ENCODE measurements at regions not wholly inside any gene's neighbourhood (a gene's known extent, or its start where the extent isn't known, plus 50 kb on each side); places are given as distances from the start of the nearest gene placed in this dataset.
A peak's percentile ranks its signal among the peaks of the same experiment; 100 is the strongest.

DNA sequence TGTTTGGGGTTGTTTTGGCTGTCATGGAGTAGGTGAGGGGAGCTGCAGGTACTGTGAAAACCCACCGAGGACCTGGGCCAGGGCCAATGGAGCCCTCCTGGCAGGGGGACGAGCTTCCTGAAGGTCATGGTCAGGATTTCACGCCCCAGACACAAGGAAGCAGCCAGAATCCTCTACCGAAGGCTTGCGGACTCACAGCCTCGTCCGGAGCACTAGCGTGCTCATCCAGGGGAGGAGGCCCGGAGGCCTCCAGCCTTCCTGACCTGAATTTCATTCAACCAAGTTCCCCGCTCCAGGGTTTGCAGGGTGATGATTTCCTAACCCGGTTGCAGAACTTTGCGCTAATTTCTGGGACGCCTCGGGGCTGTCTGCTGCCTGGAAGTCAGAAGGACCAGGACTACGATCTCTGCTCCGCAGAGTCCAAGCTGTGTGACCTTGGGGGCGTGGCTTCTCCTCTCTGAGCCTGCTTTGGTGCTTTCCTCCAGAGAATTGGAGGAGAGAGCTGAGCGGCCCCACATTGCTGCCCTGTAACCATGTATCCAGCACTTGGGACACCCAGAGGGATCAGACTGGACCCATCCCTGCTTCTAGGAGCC lies 56.2 kb upstream of the ADRA2C start:
- Histone ChIP-seq H3K4me3 (ENCODE audit: low read depth in 2 of 2, low read length in 1 of 2) (no peak overlapping the region), H3K36me3 (replicated peaks in 1 of 2; ENCODE audit: control insufficient read depth in 1 of 2, insufficient read depth in 2 of 2, low read length in 1 of 2) (no peaks in the 10 kb centered on the region), H3F3A (replicated peaks; ENCODE audit: insufficient read depth) (no peaks in the 10 kb centered on the region), H3K9me3 (no peaks in the 10 kb centered on the region), H3K79me2 (ENCODE audit: insufficient read depth) (no peaks in the 10 kb centered on the region), H4K20me1 (ENCODE audit: insufficient read depth) (no peaks in the 10 kb centered on the region), H2AFZ (ENCODE audit: low read depth) (no peak overlapping the region), H3K9me2 (no peaks in the 10 kb centered on the region), H3K9ac (no peak overlapping the region), H3K27me3 (ENCODE audit: insufficient read depth) (no peaks in the 10 kb centered on the region), H3K27ac (ENCODE audit: low read depth in 2 of 2, low read length in 1 of 2) (peak overlapping the region in 1 of 2 experiments; percentile 99; a peak in 1 of 4 replicates), H3K4me1 (ENCODE audit: control insufficient read depth in 1 of 2, insufficient read depth in 2 of 2, low read depth in 1 of 2, low read length in 1 of 2) (peaks cover 0 to 63% of the 10 kb centered on the region in 2 experiments; a peak in 1 of 4 replicates), H3K4me2 (no peak overlapping the region)
- no peak for DNase-seq
- TF ChIP-seq NFIC (IDR thresholded peaks at IDR 0.05; ENCODE audit: borderline replicate concordance) (no peak), MEF2A (IDR thresholded peaks at IDR 0.05; ENCODE audit: borderline replicate concordance, low read depth) (no peak), MXI1 (IDR thresholded peaks at IDR 0.05; ENCODE audit: low read depth, low read length) (no peak), TAF1 (IDR thresholded peaks at IDR 0.05; ENCODE audit: borderline replicate concordance, low read depth, low read length) (no peak), YY1 (IDR thresholded peaks at IDR 0.05; ENCODE audit: low read depth) (no peak), ELF1 (IDR thresholded peaks at IDR 0.05) (no peak), FOXM1 (IDR thresholded peaks at IDR 0.05; ENCODE audit: low read depth) (no peak), EZH2phosphoT487 (IDR thresholded peaks at IDR 0.05; ENCODE audit: borderline replicate concordance, low read depth) (no peak), EP300 (IDR thresholded peaks at IDR 0.05; ENCODE audit: borderline replicate concordance in 1 of 2, low read depth in 1 of 2, low read length in 1 of 2) (no peak), GATA2 (CRISPR knock-in tag; IDR thresholded peaks at IDR 0.05) (no peak), TCF12 (IDR thresholded peaks at IDR 0.05) (no peak), RCOR1 (IDR thresholded peaks at IDR 0.05; ENCODE audit: low read length) (no peak), RAD21 (IDR thresholded peaks at IDR 0.05; ENCODE audit: low read length) (no peak), RXRA (IDR thresholded peaks at IDR 0.05; ENCODE audit: borderline replicate concordance, low read depth) (no peak)
- TF ChIP-seq, protein P1, sequence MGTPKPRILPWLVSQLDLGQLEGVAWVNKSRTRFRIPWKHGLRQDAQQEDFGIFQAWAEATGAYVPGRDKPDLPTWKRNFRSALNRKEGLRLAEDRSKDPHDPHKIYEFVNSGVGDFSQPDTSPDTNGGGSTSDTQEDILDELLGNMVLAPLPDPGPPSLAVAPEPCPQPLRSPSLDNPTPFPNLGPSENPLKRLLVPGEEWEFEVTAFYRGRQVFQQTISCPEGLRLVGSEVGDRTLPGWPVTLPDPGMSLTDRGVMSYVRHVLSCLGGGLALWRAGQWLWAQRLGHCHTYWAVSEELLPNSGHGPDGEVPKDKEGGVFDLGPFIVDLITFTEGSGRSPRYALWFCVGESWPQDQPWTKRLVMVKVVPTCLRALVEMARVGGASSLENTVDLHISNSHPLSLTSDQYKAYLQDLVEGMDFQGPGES (IDR thresholded peaks at IDR 0.05; ENCODE audit: low read depth, low read length): no peak
- TF ChIP-seq, protein P2, sequence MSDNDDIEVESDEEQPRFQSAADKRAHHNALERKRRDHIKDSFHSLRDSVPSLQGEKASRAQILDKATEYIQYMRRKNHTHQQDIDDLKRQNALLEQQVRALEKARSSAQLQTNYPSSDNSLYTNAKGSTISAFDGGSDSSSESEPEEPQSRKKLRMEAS (IDR thresholded peaks at IDR 0.05; ENCODE audit: low read depth): no peak
- TF ChIP-seq, protein P3, sequence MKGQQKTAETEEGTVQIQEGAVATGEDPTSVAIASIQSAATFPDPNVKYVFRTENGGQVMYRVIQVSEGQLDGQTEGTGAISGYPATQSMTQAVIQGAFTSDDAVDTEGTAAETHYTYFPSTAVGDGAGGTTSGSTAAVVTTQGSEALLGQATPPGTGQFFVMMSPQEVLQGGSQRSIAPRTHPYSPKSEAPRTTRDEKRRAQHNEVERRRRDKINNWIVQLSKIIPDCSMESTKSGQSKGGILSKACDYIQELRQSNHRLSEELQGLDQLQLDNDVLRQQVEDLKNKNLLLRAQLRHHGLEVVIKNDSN (IDR thresholded peaks at IDR 0.05; ENCODE audit: borderline replicate concordance, low read depth): no peak
- TF ChIP-seq, protein P4, sequence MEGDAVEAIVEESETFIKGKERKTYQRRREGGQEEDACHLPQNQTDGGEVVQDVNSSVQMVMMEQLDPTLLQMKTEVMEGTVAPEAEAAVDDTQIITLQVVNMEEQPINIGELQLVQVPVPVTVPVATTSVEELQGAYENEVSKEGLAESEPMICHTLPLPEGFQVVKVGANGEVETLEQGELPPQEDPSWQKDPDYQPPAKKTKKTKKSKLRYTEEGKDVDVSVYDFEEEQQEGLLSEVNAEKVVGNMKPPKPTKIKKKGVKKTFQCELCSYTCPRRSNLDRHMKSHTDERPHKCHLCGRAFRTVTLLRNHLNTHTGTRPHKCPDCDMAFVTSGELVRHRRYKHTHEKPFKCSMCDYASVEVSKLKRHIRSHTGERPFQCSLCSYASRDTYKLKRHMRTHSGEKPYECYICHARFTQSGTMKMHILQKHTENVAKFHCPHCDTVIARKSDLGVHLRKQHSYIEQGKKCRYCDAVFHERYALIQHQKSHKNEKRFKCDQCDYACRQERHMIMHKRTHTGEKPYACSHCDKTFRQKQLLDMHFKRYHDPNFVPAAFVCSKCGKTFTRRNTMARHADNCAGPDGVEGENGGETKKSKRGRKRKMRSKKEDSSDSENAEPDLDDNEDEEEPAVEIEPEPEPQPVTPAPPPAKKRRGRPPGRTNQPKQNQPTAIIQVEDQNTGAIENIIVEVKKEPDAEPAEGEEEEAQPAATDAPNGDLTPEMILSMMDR (IDR thresholded peaks at IDR 0.05): no peak
- TF ChIP-seq, protein P5, sequence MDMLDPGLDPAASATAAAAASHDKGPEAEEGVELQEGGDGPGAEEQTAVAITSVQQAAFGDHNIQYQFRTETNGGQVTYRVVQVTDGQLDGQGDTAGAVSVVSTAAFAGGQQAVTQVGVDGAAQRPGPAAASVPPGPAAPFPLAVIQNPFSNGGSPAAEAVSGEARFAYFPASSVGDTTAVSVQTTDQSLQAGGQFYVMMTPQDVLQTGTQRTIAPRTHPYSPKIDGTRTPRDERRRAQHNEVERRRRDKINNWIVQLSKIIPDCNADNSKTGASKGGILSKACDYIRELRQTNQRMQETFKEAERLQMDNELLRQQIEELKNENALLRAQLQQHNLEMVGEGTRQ (IDR thresholded peaks at IDR 0.05; ENCODE audit: borderline replicate concordance, low read depth, low read length): no peak
- CTCF ChIA-PET: no interaction called here
- WGBS (ENCODE audit: low lambda C conversion rate): 58% methylated on average over 15 of the region's 18 CpGs
- POLR2A ChIA-PET: no interaction called here
